ENCODE measurements at regions not wholly inside any gene's neighbourhood (a gene's known extent, or its start where the extent isn't known, plus 50 kb on each side); places are given as distances from the start of the nearest gene placed in this dataset.

- intact Hi-C loops (cut with DNase I; ENCODE audit: low total_unique reads), result no loop called here
- no peak overlapping the region for H3K27ac ChIP-seq
- no peak for DNase-seq
- no peak overlapping the region for H3K4me3 ChIP-seq
- WGBS, 5 donors, result 57 to 77% (median 68%) methylated on average over 2 of the region's 2 CpGs
- no peaks in the 10 kb centered on the region for H3K27me3 ChIP-seq (replicated peaks in 1 of 7)
- TF ChIP-seq POLR2A (IDR thresholded peaks at IDR 0.05), result no peak
- no peak for TF ChIP-seq POLR2AphosphoS5 (IDR thresholded peaks at IDR 0.05)
- TF ChIP-seq CTCF (IDR thresholded peaks at IDR 0.05 in 8 of 11, conservative IDR thresholded peaks at IDR 0.05 in 3 of 11), result no peak
- H3K9me3 ChIP-seq, result no peaks in the 10 kb centered on the region
- no peaks in the 10 kb centered on the region for H3K4me1 ChIP-seq
- no peaks in the 10 kb centered on the region for H3K36me3 ChIP-seq
Observed at GRCh38 chr6:8789878-8790277, 354.5 kb upstream of the SLC35B3 start.

- TF ChIP-seq POLR2AphosphoS5 (IDR thresholded peaks at IDR 0.05) (no peak), POLR2A (IDR thresholded peaks at IDR 0.05) (no peak), CTCF (IDR thresholded peaks at IDR 0.05 in 8 of 11, conservative IDR thresholded peaks at IDR 0.05 in 3 of 11) (no peak)
- no peaks in the 10 kb centered on the region for H3K4me1 ChIP-seq
- peaks cover 0 to 7% (median 0%) of the 10 kb centered on the region in 8 donors for H3K9me3 ChIP-seq
- intact Hi-C loops (cut with DNase I; ENCODE audit: low total_unique reads), result no loop called here
- H3K27me3 ChIP-seq (replicated peaks in 1 of 7), result no peaks in the 10 kb centered on the region
- H3K27ac ChIP-seq, result no peak overlapping the region
- no peaks in the 10 kb centered on the region for H3K36me3 ChIP-seq
- 56 to 80% (median 67%) methylated on average over 3 of the region's 3 CpGs for WGBS, 5 donors
- no peak overlapping the region for H3K4me3 ChIP-seq
- DNase-seq, result no peak
Observed at GRCh38 chr6:8785223-8785622, 349.9 kb upstream of the SLC35B3 start.

GRCh38 chr6:8783191-8783590 is 347.8 kb upstream of the SLC35B3 start:
- TF ChIP-seq CTCF (IDR thresholded peaks at IDR 0.05 in 8 of 11, conservative IDR thresholded peaks at IDR 0.05 in 3 of 11) (no peak), POLR2A (IDR thresholded peaks at IDR 0.05) (no peak), POLR2AphosphoS5 (IDR thresholded peaks at IDR 0.05) (no peak)
- H3K27me3 ChIP-seq (replicated peaks in 1 of 7), result no peaks in the 10 kb centered on the region
- no peak overlapping the region for H3K4me3 ChIP-seq
- H3K9me3 ChIP-seq, result peaks cover 0 to 10% (median 0%) of the 10 kb centered on the region in 8 donors
- no peaks in the 10 kb centered on the region for H3K4me1 ChIP-seq
- H3K27ac ChIP-seq, result no peak overlapping the region
- H3K36me3 ChIP-seq, result no peaks in the 10 kb centered on the region
- no peak for DNase-seq
- intact Hi-C loops (cut with DNase I; ENCODE audit: low total_unique reads), result no loop called here

- 59 to 71% (median 66%) methylated on average over 2 of the region's 2 CpGs for whole genome bisulfite sequencing, 5 donors
- TF ChIP-seq POLR2A (IDR thresholded peaks at IDR 0.05) (no peak), CTCF (IDR thresholded peaks at IDR 0.05 in 8 of 11, conservative IDR thresholded peaks at IDR 0.05 in 3 of 11) (no peak), POLR2AphosphoS5 (IDR thresholded peaks at IDR 0.05) (no peak)
- no peak for DNase-seq
- Histone ChIP-seq H3K27me3 (replicated peaks in 1 of 7) (no peaks in the 10 kb centered on the region), H3K27ac (no peak overlapping the region), H3K36me3 (no peaks in the 10 kb centered on the region), H3K4me1 (no peaks in the 10 kb centered on the region), H3K4me3 (no peak overlapping the region), H3K9me3 (peaks cover 0 to 15% (median 1%) of the 10 kb centered on the region in 8 donors)
- intact Hi-C loops (cut with DNase I; ENCODE audit: low total_unique reads), result no loop called here
Observed at GRCh38 chr6:8780653-8781052, 345.3 kb upstream of the SLC35B3 start.

Data from spleen (tissue), 11 donors.